ENCODE measurements at regions not wholly inside any gene's neighbourhood (a gene's known extent, or its start where the extent isn't known, plus 50 kb on each side); places are given as distances from the start of the nearest gene placed in this dataset.

- no peak for TF ChIP-seq CTCF (IDR thresholded peaks at IDR 0.05; ENCODE audit: poor library complexity)
- no peak for TF ChIP-seq EZH2phosphoT487 (IDR thresholded peaks at IDR 0.05; ENCODE audit: low read depth, severe bottlenecking, unreplicated experiment)
Observed at GRCh38 chr20:40101560-40101959, 587.5 kb downstream of the MAFB start.
